ENCODE measurements at regions not wholly inside any gene's neighbourhood (a gene's known extent, or its start where the extent isn't known, plus 50 kb on each side); places are given as distances from the start of the nearest gene placed in this dataset.

DNA sequence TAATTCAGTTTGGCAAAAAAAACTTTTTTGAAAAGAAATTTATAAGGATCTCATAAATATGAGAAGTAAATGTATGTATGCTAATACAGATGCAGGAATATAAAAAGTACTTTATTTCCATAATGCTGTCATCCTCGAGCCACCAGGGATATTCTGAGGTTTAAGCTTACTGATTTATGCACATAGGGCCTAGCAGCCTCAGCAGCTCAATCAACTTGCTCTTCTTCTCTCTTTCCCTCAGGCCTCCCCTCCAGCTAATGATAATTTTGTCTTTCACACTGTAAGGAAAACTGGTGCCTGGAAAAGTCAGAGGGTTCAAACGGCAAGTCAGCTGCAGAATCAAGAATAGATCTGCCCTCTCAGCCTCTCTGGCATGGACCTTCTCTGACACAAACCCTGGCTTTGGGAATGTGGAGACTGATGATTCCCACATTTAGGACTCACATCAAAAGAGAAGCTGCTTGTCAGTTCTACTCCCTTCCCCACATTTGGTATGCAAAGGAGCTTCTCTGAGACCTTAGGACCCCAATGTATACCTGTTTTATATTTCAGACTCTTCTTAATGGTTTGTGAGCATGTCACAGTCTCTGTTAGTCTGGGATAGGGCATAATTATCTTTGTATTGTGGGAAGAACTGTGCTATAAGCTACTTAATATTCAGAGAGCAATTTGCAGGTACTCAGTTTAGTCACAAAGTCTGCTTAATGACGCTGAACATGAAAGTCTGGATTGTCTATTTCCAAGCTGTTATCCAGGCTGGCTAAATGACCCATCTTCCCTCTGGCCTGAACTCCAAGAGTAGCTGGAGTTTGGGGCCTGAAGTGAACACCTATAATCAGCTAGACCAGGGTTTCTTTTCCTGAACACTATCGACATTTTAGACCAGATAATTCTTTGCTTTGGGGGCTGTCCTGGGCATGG, 52.1 kb upstream of the DIPK1A start:
- no peak for FAIRE-seq

GRCh38 chr1:93014168-93014567, 52.9 kb upstream of the DIPK1A start:
- FAIRE-seq: no peak

DNA sequence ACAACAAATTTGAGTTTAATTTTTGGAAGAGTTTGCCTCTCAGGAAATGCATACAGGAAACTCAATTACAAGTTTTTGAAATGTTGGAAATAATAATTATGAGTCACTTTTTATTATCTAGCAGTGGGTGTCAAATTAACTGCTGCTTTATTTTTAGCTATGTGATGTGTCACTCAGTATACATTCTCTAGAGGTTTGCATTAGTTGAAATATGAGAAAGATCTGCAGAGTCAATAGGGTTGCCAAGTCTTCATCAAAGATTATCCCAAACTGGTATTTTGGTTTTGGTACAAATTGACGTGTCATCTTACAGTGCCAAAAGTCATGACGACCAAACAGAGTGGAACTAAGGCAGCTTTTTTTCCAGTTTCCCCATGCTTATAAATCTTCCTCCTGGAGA, 54.3 kb upstream of the DIPK1A start:
- FAIRE-seq: peak; percentile 37

DNA sequence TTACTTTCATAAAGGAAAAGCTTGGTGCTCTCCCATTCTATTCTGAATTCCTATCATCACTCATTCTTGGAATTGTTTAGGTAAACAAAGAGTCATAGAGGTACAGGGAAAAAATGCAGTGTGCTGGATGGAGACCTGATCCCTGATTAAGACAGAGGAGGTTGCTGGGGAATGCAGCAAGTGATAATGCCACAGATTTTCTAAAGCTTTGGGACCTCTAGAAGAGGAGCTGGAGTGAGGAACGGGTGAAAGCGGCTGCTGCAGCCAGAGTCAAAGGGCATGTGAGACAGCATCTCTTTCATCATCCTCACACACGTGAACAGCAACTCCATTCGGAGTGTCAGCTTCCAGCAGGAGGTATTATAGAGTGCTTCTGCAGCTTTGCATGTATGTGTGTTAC, 54.9 kb upstream of the DIPK1A start:
- FAIRE-seq: no peak

DNA sequence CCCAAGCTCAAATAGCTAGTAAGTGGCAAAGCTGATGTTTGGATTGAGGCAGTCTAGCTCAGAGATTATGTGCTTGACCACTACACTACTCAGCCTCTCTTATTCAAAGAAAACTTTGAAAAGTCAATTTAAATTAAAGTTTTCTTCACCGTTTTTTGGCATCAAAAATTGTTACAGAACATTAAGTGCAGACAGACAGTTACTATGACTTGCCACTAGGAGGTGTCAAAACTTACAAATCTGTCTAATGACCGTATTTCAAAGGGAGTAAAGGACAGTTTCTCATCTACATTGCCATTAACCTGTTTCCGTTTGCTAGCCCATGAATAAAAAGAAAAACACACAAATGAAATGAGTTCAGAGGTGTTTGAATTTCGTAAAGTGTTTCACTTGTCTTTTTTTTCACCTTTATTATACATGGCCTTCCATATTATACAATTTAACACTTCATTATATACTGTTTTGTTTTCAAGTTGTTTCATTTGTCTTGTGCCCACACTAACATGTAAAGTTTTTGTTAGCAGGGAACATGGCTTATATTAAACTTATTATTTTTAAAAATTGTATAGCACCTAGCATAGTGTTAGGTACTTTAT, 57.4 kb upstream of the MTF2 start:
- peak; percentile 87 for FAIRE-seq

DNA sequence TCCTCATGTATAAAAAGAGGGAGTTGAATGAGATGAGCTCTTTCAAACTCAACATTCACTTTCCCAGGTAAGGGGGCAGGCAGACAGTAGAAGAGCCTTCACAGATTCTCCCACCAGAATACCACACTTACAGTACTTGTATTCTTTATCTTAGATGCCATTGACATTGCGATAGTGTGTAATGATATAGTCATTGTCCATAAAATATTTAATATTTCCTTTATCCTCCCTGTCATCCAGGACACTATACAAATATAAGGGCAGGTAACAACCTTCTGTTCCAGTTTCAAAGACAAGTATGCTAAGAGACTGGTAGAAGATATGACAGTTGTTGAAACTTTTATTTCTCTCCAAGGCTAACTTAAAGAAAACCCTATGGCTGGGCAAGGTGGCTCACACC, 56.5 kb upstream of the MTF2 start:
- FAIRE-seq: no peak

DNA sequence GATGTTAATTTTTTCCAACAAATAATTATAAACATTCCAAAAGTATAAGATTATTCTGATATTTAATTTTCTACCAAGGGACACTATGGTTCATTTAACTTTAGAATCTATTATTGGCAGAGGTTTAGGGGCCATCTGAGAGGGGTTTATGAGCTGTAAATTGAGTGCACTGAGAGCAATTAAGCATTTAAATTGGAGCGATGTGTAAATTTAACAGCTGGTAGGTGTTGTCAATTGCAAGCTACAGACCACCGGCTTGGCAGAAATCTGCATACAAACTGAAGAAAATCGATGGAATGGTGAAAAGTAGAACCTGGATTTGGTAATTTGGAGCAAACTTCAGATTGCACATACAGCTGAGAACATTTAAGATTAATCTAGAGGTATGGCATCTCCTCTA, 55.8 kb upstream of the MTF2 start:
- FAIRE-seq: no peak

DNA sequence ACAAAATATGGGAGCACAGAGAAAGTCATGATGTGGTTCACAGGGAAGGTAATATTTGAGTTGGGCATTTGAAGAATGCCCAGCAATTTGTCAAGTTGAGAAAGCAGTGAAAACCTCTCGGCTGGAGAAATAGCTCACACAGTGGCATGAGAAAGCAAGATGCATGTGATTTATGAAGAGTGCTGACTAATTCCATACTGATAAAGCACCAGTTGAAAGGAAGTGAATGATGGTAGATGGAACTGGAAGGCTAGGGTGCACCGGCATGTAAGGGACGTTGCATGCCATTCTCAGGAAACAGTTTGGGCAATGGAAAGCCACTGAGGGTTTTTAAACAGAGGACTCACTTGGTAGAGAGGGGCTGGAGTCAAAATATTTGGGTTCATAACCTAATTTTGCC, 53.5 kb upstream of the MTF2 start:
- no peak for FAIRE-seq

GRCh38 chr1:93028542-93028941, 50.5 kb upstream of the MTF2 start:
- no peak for FAIRE-seq

All from endometrium (tissue), 2 donors.